Loucy (cell line): ENCODE measurements at regions not wholly inside any gene's neighbourhood (a gene's known extent, or its start where the extent isn't known, plus 50 kb on each side); places are given as distances from the start of the nearest gene placed in this dataset.

Experiments
- H2AFZ ChIP-seq: fragments of 200-600 bp; sonication (generic); 2 replicates; pipeline ENCODE4 v1.6.0; 2016; ENCODE audit warnings: antibody characterized with exemption, mild to moderate bottlenecking, low read length, moderate library complexity
- H3F3A ChIP-seq: fragments of 200-600 bp; 2 replicates; pipeline ENCODE4 v1.6.0; 2016; ENCODE audit warnings: antibody characterized with exemption, low read depth, mild to moderate bottlenecking
- H3K27me3 ChIP-seq: fragments of 200-600 bp; sonication (generic); 2 replicates; pipeline ENCODE4 v1.6.1; 2014; ENCODE audit warnings: low read length, mild to moderate bottlenecking; ENCODE audit not compliant: insufficient read depth, poor library complexity, severe bottlenecking
- H3K36me3 ChIP-seq: fragments of 200-600 bp; sonication (generic); 2 replicates; pipeline ENCODE4 v1.6.1; 2016; ENCODE audit warnings: low read length; ENCODE audit not compliant: insufficient read depth
- H3K4me1 ChIP-seq: fragments of 200-600 bp; sonication (generic); 2 replicates; pipeline ENCODE4 v1.5.1; 2014; ENCODE audit warnings: low read length, mild to moderate bottlenecking; ENCODE audit not compliant: insufficient read depth, poor library complexity, severe bottlenecking
- H3K4me2 ChIP-seq: fragments of 200-600 bp; sonication (generic); 2 replicates; pipeline ENCODE4 v1.6.0; 2014; ENCODE audit warnings: antibody characterized with exemption, low read length, low read depth, mild to moderate bottlenecking; ENCODE audit not compliant: poor library complexity, severe bottlenecking
- H3K4me3 ChIP-seq: fragments of 200-600 bp; sonication (generic); 2 replicates; pipeline ENCODE4 v1.5.1; 2014; ENCODE audit warnings: low read length, mild to moderate bottlenecking, mixed read lengths; ENCODE audit not compliant: poor library complexity, severe bottlenecking
- H3K79me2 ChIP-seq: fragments of 200-600 bp; sonication (generic); 2 replicates; pipeline ENCODE4 v1.6.1; 2014; ENCODE audit warnings: low read length; ENCODE audit not compliant: insufficient read depth
- H3K9ac ChIP-seq: fragments of 200-600 bp; sonication (generic); 2 replicates; pipeline ENCODE4 v1.6.0; 2014; ENCODE audit warnings: mild to moderate bottlenecking, low read depth, low read length, moderate library complexity; ENCODE audit not compliant: poor library complexity, severe bottlenecking
- H3K9me2 ChIP-seq: fragments of 200-600 bp; sonication (generic); replicated peaks from 2 replicates; pipeline ENCODE4 v1.6.1; 2016; ENCODE audit warnings: low read depth, low read length, mixed read lengths
- H3K9me3 ChIP-seq: fragments of 200-600 bp; sonication (generic); 2 replicates; pipeline ENCODE4 v1.6.1; 2014; ENCODE audit warnings: mild to moderate bottlenecking, antibody characterized with exemption, low read length, low read depth; ENCODE audit not compliant: insufficient read depth
- H4K20me1 ChIP-seq: fragments of 200-600 bp; sonication (generic); 2 replicates; pipeline ENCODE4 v1.6.0; 2014; ENCODE audit warnings: antibody characterized with exemption, low read length, mild to moderate bottlenecking; ENCODE audit not compliant: insufficient read depth, poor library complexity, severe bottlenecking
- CTCF ChIP-seq: fragments of 200-600 bp; sonication (generic); conservative IDR thresholded peaks from 2 replicates; pipeline ENCODE4 v1.5.1; 2014; ENCODE audit warnings: mild to moderate bottlenecking, antibody characterized with exemption, low read length
- EZH2phosphoT487 ChIP-seq: fragments of 200-600 bp; IDR thresholded peaks from 2 replicates; pipeline ENCODE4 v1.6.1; 2018; ENCODE audit warnings: antibody characterized with exemption, mild to moderate bottlenecking, moderate library complexity, borderline replicate concordance

DNA sequence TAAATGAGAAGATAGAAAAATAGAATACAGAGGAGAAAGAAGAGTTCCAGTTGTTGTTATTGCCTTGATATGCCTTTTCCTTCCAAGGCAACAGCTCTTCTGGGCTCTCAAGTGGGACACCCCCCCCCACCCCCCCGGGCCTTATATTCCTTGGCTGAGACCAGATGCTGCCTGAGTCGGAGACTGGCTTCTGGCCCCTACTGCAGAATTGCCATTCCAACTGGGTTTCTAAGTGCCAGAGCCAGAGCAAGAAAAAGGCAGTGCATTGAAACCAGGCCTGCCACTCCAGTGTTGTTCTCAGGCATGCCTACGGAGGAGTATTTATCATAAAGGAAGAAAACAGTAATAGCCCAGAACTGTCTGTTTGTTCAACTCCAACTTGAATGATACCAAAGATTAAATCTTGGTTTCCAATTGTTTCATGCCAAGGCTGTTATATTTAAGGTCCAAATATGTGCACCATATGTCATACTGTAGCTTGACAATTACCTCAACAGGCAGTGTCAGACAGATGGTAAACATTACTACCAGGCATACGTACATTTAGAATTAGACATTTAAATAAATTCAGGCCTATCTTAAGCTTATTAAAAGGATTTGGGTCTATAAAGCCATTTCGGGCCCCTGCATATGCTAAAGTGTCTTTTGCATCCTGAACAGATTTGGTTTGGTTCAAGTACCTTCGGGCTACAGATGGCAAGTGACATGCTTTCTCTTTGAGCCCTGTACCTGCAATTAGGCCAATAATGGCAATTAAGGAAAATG is 209.9 kb upstream of the SEMA6D start:
- H3K36me3 ChIP-seq = no peaks in the 10 kb centered on the region
- no peaks in the 10 kb centered on the region for H3K9me2 ChIP-seq
- no peak overlapping the region for H2AFZ ChIP-seq
- H3K4me3 ChIP-seq = no peak overlapping the region
- H3K9me3 ChIP-seq = no peaks in the 10 kb centered on the region
- TF ChIP-seq EZH2phosphoT487 (no peak), CTCF (no peak)
- no peak overlapping the region for H3K4me2 ChIP-seq
- no peaks in the 10 kb centered on the region for H3K27me3 ChIP-seq
- H3K4me1 ChIP-seq = no peaks in the 10 kb centered on the region
- H3F3A ChIP-seq = no peaks in the 10 kb centered on the region
- no peak overlapping the region for H3K9ac ChIP-seq
- no peaks in the 10 kb centered on the region for H3K79me2 ChIP-seq
- no peaks in the 10 kb centered on the region for H4K20me1 ChIP-seq

GRCh38 chr15:47511261-47511660 is 206.0 kb upstream of the SEMA6D start:
- Histone ChIP-seq H3K9me2 (no peaks in the 10 kb centered on the region), H3F3A (no peaks in the 10 kb centered on the region)
- no peak for TF ChIP-seq CTCF
- TF ChIP-seq EZH2phosphoT487 = no peak

DNA sequence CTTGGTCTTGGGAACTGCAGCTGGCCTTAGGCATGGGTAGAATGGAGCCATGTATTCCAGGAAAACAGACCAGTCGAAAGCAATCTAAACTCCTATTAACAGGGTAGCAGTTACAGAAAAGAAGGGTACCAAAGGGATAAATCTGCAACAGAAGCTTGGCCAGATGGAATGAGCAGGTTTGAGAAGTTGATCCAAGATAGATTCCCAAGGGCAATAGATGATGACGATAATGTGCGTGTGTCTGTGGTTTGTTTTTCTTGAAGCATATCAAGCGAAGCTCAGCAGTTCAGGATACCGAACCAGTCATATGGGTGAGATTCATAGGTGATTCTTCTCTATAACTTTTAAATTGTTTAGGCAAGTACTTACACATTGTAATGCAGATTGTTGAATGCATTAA is 203.8 kb upstream of the SEMA6D start:
- Histone ChIP-seq H3F3A (no peaks in the 10 kb centered on the region), H3K4me1 (no peaks in the 10 kb centered on the region), H3K4me2 (no peak overlapping the region), H3K79me2 (no peaks in the 10 kb centered on the region), H3K4me3 (no peak overlapping the region), H4K20me1 (no peaks in the 10 kb centered on the region), H3K9me2 (no peaks in the 10 kb centered on the region), H2AFZ (no peak overlapping the region), H3K27me3 (no peaks in the 10 kb centered on the region), H3K36me3 (no peaks in the 10 kb centered on the region), H3K9ac (no peak overlapping the region), H3K9me3 (no peaks in the 10 kb centered on the region)
- TF ChIP-seq CTCF = no peak
- TF ChIP-seq EZH2phosphoT487 = no peak

More at GRCh38 chr15:47511261-47511660, 206.0 kb upstream of the SEMA6D start:
- Histone ChIP-seq H3K79me2 (no peaks in the 10 kb centered on the region), H4K20me1 (no peaks in the 10 kb centered on the region), H3K27me3 (no peaks in the 10 kb centered on the region), H3K9ac (no peak overlapping the region), H2AFZ (no peak overlapping the region), H3K36me3 (no peaks in the 10 kb centered on the region), H3K9me3 (no peaks in the 10 kb centered on the region), H3K4me2 (no peak overlapping the region), H3K4me1 (no peaks in the 10 kb centered on the region), H3K4me3 (no peak overlapping the region)
